ENCODE measurements at regions not wholly inside any gene's neighbourhood (a gene's known extent, or its start where the extent isn't known, plus 50 kb on each side); places are given as distances from the start of the nearest gene placed in this dataset.

DNA sequence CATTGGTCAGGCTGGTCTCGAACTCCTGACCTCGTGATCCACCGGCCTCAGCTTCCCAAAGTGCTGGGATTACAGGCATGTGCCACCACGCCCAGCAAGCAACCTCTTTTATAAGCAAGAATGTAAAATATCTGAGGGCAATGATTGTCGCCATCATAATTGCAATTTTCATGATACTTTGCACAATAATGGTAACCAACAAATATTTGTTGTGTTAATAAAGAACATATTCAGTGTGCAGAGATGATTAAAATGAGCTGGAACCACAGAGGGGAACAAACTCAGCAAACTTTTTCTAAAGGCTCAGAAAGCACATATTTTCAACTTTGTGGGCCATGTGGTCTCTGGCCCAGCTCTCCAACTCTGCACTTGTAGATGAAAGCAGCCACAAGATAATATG, 115.2 kb upstream of the SIX2 start:
- Histone ChIP-seq H3K4me3 (ENCODE audit: low read depth in 1 of 3, low read length in 3 of 3) (no peak overlapping the region), H3K4me1 (ENCODE audit: control insufficient read depth in 4 of 4, insufficient read depth in 4 of 4, low read length in 3 of 4) (no peaks in the 10 kb centered on the region), H3K27me3 (ENCODE audit: control insufficient read depth in 4 of 4, insufficient read depth in 4 of 4, low read length in 3 of 4) (no peaks in the 10 kb centered on the region), H3K9ac (ENCODE audit: low read depth in 1 of 2, low read length in 2 of 2) (no peak overlapping the region), H3K36me3 (ENCODE audit: control insufficient read depth in 4 of 4, insufficient read depth in 3 of 4, low read depth in 1 of 4, low read length in 3 of 4) (no peaks in the 10 kb centered on the region), H3K27ac (ENCODE audit: low read depth in 1 of 2, low read length in 2 of 2) (no peak overlapping the region), H3K9me3 (ENCODE audit: control insufficient read depth in 4 of 4, low read length in 3 of 4) (no peaks in the 10 kb centered on the region)
- 91% methylated on average over 5 of the region's 5 CpGs for WGBS
- DNase-seq (ENCODE audit: low spot score) = no peak
- TF ChIP-seq FOXA2 (IDR thresholded peaks at IDR 0.05) (no peak), HNF4G (IDR thresholded peaks at IDR 0.05) (no peak)

DNA sequence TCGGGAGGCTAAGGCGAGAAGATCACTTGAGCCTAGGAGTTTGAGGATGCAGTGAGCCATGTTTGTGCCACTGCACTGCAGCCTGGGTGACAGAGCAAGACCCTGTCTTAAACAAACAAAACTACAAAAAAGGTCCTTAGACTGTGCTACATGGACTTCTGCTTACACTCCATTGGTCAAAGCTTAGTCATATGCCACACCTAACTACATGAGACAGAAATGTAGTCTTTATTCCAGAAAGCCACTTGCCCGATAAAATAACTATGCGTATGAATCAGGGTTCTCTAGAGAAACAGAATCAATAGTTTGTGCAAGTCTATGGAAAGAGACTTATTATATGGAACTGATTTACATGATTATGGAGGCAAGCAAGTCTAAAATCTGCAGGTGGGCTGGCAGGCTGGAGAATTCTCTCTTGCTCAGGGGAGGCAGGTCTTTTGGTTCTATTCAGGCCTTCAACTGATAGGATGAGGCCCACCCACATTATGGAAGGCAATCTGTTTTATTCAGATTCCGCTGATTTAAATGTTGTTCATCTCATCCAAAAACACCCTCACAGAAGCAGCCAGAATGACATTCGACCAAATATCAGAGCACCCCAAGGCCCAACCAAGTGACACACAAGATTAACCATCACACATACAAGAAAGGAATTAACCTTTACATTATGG, 114.4 kb upstream of the SIX2 start:
- no peak for TF ChIP-seq FOXA2 (IDR thresholded peaks at IDR 0.05)
- no peak for DNase-seq (ENCODE audit: low spot score)
- WGBS = 83% methylated on average over 6 of the region's 6 CpGs
- Histone ChIP-seq H3K36me3 (ENCODE audit: control insufficient read depth in 4 of 4, insufficient read depth in 3 of 4, low read depth in 1 of 4, low read length in 3 of 4) (no peaks in the 10 kb centered on the region), H3K4me1 (ENCODE audit: control insufficient read depth in 4 of 4, insufficient read depth in 4 of 4, low read length in 3 of 4) (no peaks in the 10 kb centered on the region), H3K9ac (ENCODE audit: low read depth in 1 of 2, low read length in 2 of 2) (no peak overlapping the region), H3K27me3 (ENCODE audit: control insufficient read depth in 4 of 4, insufficient read depth in 4 of 4, low read length in 3 of 4) (no peaks in the 10 kb centered on the region), H3K27ac (ENCODE audit: low read depth in 1 of 2, low read length in 2 of 2) (no peak overlapping the region), H3K4me3 (ENCODE audit: low read depth in 1 of 3, low read length in 3 of 3) (no peak overlapping the region), H3K9me3 (ENCODE audit: control insufficient read depth in 4 of 4, low read length in 3 of 4) (no peaks in the 10 kb centered on the region)

DNA sequence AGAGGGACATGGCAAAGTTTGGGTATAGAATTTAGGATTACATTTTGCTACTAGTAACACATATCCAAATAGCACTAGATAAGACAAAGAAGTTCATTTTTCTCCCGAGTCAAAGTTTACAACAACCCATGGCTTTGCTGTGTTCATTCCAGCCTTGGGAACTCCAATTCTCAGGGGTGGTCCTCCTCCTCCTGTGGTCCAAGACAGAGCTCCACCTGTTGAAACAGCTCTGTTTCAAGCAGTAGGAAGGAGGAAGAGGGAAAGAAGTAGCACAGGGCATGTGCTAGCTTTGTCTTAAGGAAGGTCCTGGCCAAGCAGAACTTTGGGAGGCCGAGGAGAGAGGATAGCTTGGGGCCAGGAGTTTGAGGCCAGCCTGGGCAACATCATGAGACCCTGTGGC, 113.8 kb upstream of the SIX2 start:
- no peak for TF ChIP-seq YY1 (IDR thresholded peaks at IDR 0.05)
- TF ChIP-seq FOXA1 (IDR thresholded peaks at IDR 0.05) = no peak
- TF ChIP-seq RXRA (IDR thresholded peaks at IDR 0.05) = no peak
- H3K27me3 ChIP-seq (ENCODE audit: control insufficient read depth in 4 of 4, insufficient read depth in 4 of 4, low read length in 3 of 4) = no peaks in the 10 kb centered on the region
- no peaks in the 10 kb centered on the region for H3K36me3 ChIP-seq (ENCODE audit: control insufficient read depth in 4 of 4, insufficient read depth in 3 of 4, low read depth in 1 of 4, low read length in 3 of 4)
- H3K9me3 ChIP-seq (ENCODE audit: control insufficient read depth in 4 of 4, low read length in 3 of 4) = no peaks in the 10 kb centered on the region
- no peak for DNase-seq (ENCODE audit: low spot score)
- H3K27ac ChIP-seq (ENCODE audit: low read depth in 1 of 2, low read length in 2 of 2) = no peak overlapping the region
- H3K9ac ChIP-seq (ENCODE audit: low read depth in 1 of 2, low read length in 2 of 2) = no peak overlapping the region
- no peaks in the 10 kb centered on the region for H3K4me1 ChIP-seq (ENCODE audit: control insufficient read depth in 4 of 4, insufficient read depth in 4 of 4, low read length in 3 of 4)
- 88% methylated on average over 2 of the region's 2 CpGs for WGBS
- no peak overlapping the region for H3K4me3 ChIP-seq (ENCODE audit: low read depth in 1 of 3, low read length in 3 of 3)

DNA sequence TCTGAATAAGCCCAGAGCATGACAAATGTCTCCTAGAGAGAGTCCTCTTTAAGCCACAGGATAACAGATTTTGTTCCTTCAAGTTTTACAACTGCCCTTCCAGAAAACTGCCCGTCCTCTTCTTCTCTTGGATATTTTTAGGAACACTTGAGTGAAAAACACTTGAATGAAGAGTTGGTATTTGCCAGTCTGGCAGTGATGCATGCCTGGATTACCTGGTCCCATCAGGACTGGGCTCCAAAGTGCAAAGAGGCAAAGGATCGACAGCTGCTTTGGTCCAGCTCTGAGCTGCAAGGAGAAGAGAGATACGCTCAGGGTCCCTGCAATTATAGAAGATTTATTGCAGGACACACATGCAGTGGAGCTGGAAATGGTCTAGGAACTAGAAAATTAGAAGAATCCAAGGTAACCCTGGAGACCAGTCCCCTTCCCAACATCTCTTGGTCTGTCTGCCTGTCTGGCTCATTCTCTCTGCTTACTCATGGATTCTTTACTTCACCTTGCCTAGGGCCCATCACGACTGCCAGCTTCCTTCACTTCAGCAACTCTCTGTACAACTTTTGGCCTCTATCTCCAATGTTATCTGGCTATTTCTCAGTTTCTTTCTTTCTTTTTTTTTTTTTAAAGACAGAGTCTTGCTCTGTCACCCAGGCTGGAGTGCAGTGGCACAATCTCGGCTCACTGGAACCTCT, 112.1 kb upstream of the SIX2 start:
- H3K27ac ChIP-seq (ENCODE audit: low read depth in 1 of 2, low read length in 2 of 2) = no peak overlapping the region
- 83% methylated on average over 5 of the region's 5 CpGs for WGBS
- no peak overlapping the region for H3K9ac ChIP-seq (ENCODE audit: low read depth in 1 of 2, low read length in 2 of 2)
- H3K9me3 ChIP-seq (ENCODE audit: control insufficient read depth in 4 of 4, low read length in 3 of 4) = no peaks in the 10 kb centered on the region
- H3K27me3 ChIP-seq (ENCODE audit: control insufficient read depth in 4 of 4, insufficient read depth in 4 of 4, low read length in 3 of 4) = no peaks in the 10 kb centered on the region
- TF ChIP-seq, protein P1, sequence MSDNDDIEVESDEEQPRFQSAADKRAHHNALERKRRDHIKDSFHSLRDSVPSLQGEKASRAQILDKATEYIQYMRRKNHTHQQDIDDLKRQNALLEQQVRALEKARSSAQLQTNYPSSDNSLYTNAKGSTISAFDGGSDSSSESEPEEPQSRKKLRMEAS (IDR thresholded peaks at IDR 0.05) = no peak
- no peak for TF ChIP-seq FOXA1 (IDR thresholded peaks at IDR 0.05)
- TF ChIP-seq, protein P2, sequence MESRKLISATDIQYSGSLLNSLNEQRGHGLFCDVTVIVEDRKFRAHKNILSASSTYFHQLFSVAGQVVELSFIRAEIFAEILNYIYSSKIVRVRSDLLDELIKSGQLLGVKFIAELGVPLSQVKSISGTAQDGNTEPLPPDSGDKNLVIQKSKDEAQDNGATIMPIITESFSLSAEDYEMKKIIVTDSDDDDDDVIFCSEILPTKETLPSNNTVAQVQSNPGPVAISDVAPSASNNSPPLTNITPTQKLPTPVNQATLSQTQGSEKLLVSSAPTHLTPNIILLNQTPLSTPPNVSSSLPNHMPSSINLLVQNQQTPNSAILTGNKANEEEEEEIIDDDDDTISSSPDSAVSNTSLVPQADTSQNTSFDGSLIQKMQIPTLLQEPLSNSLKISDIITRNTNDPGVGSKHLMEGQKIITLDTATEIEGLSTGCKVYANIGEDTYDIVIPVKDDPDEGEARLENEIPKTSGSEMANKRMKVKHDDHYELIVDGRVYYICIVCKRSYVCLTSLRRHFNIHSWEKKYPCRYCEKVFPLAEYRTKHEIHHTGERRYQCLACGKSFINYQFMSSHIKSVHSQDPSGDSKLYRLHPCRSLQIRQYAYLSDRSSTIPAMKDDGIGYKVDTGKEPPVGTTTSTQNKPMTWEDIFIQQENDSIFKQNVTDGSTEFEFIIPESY (IDR thresholded peaks at IDR 0.05) = no peak
- TF ChIP-seq TAF1 (conservative IDR thresholded peaks at IDR 0.05) = no peak
- TF ChIP-seq HNF4G (IDR thresholded peaks at IDR 0.05) = no peak
- no peak for TF ChIP-seq FOXA2 (IDR thresholded peaks at IDR 0.05)
- TF ChIP-seq YY1 (IDR thresholded peaks at IDR 0.05) = no peak
- TF ChIP-seq RXRA (IDR thresholded peaks at IDR 0.05) = no peak
- no peak for TF ChIP-seq GABPA (IDR thresholded peaks at IDR 0.05 in 1 of 2, conservative IDR thresholded peaks at IDR 0.05 in 1 of 2)
- TF ChIP-seq HNF4A (conservative IDR thresholded peaks at IDR 0.05) = no peak
- TF ChIP-seq, protein P3, sequence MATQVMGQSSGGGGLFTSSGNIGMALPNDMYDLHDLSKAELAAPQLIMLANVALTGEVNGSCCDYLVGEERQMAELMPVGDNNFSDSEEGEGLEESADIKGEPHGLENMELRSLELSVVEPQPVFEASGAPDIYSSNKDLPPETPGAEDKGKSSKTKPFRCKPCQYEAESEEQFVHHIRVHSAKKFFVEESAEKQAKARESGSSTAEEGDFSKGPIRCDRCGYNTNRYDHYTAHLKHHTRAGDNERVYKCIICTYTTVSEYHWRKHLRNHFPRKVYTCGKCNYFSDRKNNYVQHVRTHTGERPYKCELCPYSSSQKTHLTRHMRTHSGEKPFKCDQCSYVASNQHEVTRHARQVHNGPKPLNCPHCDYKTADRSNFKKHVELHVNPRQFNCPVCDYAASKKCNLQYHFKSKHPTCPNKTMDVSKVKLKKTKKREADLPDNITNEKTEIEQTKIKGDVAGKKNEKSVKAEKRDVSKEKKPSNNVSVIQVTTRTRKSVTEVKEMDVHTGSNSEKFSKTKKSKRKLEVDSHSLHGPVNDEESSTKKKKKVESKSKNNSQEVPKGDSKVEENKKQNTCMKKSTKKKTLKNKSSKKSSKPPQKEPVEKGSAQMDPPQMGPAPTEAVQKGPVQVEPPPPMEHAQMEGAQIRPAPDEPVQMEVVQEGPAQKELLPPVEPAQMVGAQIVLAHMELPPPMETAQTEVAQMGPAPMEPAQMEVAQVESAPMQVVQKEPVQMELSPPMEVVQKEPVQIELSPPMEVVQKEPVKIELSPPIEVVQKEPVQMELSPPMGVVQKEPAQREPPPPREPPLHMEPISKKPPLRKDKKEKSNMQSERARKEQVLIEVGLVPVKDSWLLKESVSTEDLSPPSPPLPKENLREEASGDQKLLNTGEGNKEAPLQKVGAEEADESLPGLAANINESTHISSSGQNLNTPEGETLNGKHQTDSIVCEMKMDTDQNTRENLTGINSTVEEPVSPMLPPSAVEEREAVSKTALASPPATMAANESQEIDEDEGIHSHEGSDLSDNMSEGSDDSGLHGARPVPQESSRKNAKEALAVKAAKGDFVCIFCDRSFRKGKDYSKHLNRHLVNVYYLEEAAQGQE (IDR thresholded peaks at IDR 0.05) = no peak
- TF ChIP-seq, protein P4, sequence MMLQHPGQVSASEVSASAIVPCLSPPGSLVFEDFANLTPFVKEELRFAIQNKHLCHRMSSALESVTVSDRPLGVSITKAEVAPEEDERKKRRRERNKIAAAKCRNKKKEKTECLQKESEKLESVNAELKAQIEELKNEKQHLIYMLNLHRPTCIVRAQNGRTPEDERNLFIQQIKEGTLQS (IDR thresholded peaks at IDR 0.05) = no peak
- no peak for TF ChIP-seq JUND (IDR thresholded peaks at IDR 0.05)
- no peak for TF ChIP-seq RAD21 (IDR thresholded peaks at IDR 0.05)
- no peak for TF ChIP-seq EGR1 (IDR thresholded peaks at IDR 0.05; ENCODE audit: low read depth in 2 of 2)
- no peak for TF ChIP-seq NR2F2 (IDR thresholded peaks at IDR 0.05)
- H3K4me1 ChIP-seq (ENCODE audit: control insufficient read depth in 4 of 4, insufficient read depth in 4 of 4, low read length in 3 of 4) = no peaks in the 10 kb centered on the region
- no peaks in the 10 kb centered on the region for H3K36me3 ChIP-seq (ENCODE audit: control insufficient read depth in 4 of 4, insufficient read depth in 3 of 4, low read depth in 1 of 4, low read length in 3 of 4)
- no peak for DNase-seq (ENCODE audit: low spot score)
- H3K4me3 ChIP-seq (ENCODE audit: low read depth in 1 of 3, low read length in 3 of 3) = no peak overlapping the region
